NB4 (cell line): ENCODE measurements at regions not wholly inside any gene's neighbourhood (a gene's known extent, or its start where the extent isn't known, plus 50 kb on each side); places are given as distances from the start of the nearest gene placed in this dataset.

Source experiments
- DNase-seq: peaks from one replicate; pipeline ENCODE4 v3.0.0; 2010; ENCODE audit warnings: low read depth
- H3K4me3 ChIP-seq: one replicate; pipeline ENCODE4 v1.5.1; 2011; ENCODE audit warnings: mild to moderate bottlenecking, low read depth, low read length, moderate library complexity
- MYC ChIP-seq: IDR thresholded peaks from 2 replicates; pipeline ENCODE4 v1.6.1; 2011; ENCODE audit warnings: low read depth, low read length
- POLR2A ChIP-seq: IDR thresholded peaks from 2 replicates; pipeline ENCODE4 v1.6.1; 2011; ENCODE audit warnings: mild to moderate bottlenecking; ENCODE audit not compliant: insufficient read length; ENCODE audit errors: extremely low read depth
- TF ChIP-seq, protein P1 (sequence below): IDR thresholded peaks from 2 replicates; pipeline ENCODE4 v1.6.1; 2011; ENCODE audit warnings: low read depth, low read length
- TF ChIP-seq, protein P2 (sequence below): IDR thresholded peaks from one replicate; pipeline ENCODE4 v1.5.1; 2012; ENCODE audit warnings: low read depth, low read length

DNA sequence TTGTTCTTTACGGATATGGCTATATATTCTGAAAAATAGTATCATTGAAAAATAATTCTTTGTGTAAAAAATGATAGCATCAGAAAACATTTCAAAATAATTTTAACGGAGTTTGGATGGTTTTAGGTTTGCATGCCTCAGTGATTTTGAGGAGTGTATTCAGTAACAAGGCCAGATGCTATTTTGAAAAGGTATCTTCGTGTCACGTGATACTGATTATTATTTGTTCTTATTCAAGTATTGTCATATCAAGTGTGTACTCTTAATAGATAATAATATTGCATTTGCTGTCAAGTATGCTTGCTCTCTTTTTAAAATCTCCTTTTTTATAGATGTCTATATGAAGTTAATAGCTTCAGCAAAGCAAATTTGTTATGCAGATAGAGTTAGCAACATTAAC lies 313.1 kb upstream of the PTPRD start:
- H3K4me3 ChIP-seq = no peak overlapping the region
- no peak for DNase-seq
- TF ChIP-seq, protein P1, sequence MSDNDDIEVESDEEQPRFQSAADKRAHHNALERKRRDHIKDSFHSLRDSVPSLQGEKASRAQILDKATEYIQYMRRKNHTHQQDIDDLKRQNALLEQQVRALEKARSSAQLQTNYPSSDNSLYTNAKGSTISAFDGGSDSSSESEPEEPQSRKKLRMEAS = no peak
- TF ChIP-seq MYC = no peak
- TF ChIP-seq, protein P2, sequence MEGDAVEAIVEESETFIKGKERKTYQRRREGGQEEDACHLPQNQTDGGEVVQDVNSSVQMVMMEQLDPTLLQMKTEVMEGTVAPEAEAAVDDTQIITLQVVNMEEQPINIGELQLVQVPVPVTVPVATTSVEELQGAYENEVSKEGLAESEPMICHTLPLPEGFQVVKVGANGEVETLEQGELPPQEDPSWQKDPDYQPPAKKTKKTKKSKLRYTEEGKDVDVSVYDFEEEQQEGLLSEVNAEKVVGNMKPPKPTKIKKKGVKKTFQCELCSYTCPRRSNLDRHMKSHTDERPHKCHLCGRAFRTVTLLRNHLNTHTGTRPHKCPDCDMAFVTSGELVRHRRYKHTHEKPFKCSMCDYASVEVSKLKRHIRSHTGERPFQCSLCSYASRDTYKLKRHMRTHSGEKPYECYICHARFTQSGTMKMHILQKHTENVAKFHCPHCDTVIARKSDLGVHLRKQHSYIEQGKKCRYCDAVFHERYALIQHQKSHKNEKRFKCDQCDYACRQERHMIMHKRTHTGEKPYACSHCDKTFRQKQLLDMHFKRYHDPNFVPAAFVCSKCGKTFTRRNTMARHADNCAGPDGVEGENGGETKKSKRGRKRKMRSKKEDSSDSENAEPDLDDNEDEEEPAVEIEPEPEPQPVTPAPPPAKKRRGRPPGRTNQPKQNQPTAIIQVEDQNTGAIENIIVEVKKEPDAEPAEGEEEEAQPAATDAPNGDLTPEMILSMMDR = no peak
- no peak for TF ChIP-seq POLR2A

DNA sequence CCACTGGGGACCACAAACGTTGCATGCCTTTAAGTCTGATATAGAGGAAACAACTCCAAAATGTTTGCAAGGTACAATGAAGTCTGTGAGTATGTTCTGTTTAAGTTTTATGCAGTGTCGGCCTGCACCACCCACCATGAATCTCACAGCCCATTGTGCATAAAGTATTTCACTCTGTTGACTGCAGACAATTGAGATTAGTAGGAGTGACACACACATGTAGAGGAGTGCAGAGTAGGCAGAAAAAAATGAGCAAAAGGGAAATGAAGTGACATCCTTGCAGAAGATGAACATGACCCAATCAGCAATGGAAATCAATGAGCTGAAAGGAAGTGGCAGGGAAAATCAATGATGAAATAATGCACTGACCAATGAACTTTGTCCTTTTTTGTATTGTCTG lies 315.6 kb upstream of the PTPRD start:
- H3K4me3 ChIP-seq = no peak overlapping the region
- TF ChIP-seq, protein P1 = no peak
- TF ChIP-seq MYC (no peak), POLR2A (no peak)
- TF ChIP-seq, protein P2 = no peak
- DNase-seq = no peak

DNA sequence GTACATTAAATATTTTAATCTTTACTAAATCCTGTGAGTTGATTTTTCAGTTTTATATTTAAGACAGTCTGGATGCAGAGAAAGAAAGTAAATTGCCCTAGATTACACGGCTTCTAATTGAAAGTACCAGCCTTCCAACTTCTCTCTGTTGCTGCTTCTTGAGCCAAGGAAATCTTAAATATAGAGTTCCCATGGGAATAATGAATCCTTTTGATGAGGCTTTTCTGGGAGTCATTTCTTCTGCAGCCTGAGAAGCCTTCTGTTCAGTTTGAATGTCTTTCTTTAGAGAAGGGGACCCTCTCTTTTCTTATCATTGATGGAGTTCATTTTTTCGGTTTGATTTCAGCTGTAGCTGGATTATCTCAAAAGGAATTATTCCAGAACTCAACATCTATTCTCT lies 317.3 kb upstream of the PTPRD start:
- DNase-seq = no peak
- TF ChIP-seq POLR2A = no peak
- TF ChIP-seq, protein P2 = no peak
- TF ChIP-seq, protein P1 = no peak
- TF ChIP-seq MYC = no peak
- no peak overlapping the region for H3K4me3 ChIP-seq

DNA sequence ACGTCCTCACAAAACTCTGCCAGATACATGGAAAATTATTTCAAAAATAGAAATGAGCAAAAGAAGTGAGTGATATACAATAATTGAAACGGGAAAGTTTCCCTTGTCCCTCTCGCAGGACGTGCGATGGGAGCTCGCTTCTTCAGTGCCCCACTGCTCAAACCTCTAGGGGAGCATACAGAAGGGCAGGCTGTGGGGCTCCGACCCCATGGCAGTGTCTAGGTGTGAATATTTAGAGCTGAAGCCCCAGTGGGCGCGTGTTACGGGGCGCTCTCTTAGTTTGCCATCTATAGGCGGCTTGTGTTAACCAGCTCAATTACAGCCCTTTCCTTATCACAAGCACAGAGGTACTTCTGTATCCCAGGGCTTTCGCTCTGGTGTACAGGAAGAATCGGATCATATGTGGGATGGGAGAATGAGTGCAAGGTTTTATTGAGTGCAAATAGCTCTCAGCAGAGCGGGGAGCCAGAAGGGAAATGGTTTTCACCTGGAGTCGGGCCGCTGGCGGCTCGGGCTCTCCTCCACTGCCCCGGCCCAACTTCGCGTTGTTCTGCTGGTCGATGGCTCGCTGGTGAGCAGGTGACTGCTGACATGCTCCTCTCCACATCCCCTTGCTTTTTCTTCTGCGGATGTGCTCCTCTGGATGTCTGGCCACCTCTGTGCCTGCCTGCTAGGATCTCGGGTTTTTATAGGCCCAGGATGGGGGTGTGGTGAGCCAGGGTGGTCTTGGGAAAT lies 334.0 kb upstream of the PTPRD start:
- no peak for DNase-seq
- no peak overlapping the region for H3K4me3 ChIP-seq
- TF ChIP-seq, protein P1 = no peak
- TF ChIP-seq POLR2A = no peak
- TF ChIP-seq, protein P2 = no peak
- no peak for TF ChIP-seq MYC

DNA sequence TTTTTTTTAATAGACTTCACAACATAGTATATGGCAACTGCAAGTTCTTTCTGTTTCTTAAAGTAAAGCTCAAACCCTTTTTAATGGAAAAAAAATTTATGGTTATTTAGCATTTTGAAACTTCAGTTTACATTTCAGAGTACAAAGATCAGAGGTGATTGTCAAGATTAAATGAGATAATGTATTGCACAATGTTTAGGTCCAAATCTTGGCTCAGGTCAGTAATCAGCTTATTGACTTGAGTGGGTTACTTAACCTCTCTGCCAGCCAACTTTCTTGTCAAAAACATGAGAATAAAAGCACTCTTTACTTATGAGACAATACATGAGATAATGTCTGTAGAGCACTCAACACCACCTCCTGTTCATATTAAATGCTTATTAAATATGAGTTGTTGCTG lies 345.1 kb upstream of the PTPRD start:
- no peak overlapping the region for H3K4me3 ChIP-seq
- DNase-seq = no peak
- TF ChIP-seq, protein P2 = no peak
- TF ChIP-seq MYC (no peak), POLR2A (no peak)
- TF ChIP-seq, protein P1 = no peak
